GM12873 (cell line): ENCODE measurements at regions not wholly inside any gene's neighbourhood (a gene's known extent, or its start where the extent isn't known, plus 50 kb on each side); places are given as distances from the start of the nearest gene placed in this dataset.

Source experiments
- TF ChIP-seq, protein P1 (sequence below): IDR thresholded peaks from 2 replicates; pipeline ENCODE4 v1.5.1; 2012; ENCODE audit warnings: low read depth, mild to moderate bottlenecking, moderate library complexity, low read length, control low read depth; ENCODE audit not compliant: insufficient read depth; ENCODE audit errors: missing control alignments

DNA sequence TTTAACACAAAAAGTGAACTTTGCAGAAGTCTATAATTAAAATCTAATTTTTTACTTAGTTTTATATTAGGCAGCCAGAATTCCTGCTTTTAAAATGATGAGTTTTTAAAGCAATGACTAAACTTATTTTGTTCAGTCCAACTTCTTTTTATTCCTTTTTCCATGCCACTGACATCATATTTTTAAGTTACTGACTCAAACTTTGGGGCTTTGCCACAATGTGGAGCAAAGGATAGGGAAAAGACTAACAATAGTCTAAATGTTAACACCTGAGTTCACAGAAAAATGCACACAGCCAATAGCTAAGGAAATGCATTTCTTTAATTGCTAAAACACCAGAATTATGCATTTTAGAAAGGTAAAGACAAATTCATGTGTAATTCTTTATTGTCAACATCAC, 647.6 kb upstream of the DPPA4 start:
- TF ChIP-seq, protein P1, sequence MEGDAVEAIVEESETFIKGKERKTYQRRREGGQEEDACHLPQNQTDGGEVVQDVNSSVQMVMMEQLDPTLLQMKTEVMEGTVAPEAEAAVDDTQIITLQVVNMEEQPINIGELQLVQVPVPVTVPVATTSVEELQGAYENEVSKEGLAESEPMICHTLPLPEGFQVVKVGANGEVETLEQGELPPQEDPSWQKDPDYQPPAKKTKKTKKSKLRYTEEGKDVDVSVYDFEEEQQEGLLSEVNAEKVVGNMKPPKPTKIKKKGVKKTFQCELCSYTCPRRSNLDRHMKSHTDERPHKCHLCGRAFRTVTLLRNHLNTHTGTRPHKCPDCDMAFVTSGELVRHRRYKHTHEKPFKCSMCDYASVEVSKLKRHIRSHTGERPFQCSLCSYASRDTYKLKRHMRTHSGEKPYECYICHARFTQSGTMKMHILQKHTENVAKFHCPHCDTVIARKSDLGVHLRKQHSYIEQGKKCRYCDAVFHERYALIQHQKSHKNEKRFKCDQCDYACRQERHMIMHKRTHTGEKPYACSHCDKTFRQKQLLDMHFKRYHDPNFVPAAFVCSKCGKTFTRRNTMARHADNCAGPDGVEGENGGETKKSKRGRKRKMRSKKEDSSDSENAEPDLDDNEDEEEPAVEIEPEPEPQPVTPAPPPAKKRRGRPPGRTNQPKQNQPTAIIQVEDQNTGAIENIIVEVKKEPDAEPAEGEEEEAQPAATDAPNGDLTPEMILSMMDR: no peak

- TF ChIP-seq, protein P1: no peak
Observed at GRCh38 chr3:109985943-109986555, 648.7 kb upstream of the DPPA4 start.

DNA sequence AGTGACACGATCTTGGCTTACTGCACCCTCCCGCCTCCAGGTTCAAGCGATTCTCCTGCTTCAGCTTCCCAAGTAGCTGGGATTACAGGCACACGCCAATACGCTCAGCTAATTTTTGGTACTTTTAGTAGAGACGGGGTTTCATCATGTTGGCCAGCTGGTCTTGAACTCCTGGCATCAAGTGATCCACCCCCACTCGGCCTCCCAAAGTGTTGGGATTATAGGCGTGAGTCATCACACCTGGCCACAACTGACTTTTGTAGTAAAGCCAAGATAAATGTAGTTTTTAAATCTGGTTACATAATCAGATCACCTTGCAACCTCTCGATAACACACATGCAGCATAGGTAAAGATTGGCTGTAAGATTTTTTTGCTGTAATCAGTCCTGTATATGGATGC, 657.5 kb upstream of the DPPA4 start:
- TF ChIP-seq, protein P1: no peak

DNA sequence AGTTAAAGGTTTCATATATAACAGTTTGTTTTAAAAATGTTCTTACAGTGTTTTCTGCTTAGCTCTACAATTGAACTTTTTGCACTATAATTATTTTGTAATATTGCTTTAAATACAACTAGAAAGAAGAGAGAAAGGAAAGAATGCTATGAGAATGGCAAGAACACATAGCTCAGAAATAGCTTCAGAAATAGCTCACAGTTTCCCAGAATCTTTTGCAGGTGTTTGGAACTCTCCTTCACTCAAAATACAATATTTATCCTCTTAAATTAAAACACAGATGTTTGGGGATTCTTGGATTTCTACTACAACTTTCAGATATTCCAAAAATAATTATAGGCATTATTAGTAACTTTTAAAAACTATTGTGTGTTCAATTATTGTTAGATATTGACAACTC, 658.0 kb upstream of the DPPA4 start:
- TF ChIP-seq, protein P1: no peak

DNA sequence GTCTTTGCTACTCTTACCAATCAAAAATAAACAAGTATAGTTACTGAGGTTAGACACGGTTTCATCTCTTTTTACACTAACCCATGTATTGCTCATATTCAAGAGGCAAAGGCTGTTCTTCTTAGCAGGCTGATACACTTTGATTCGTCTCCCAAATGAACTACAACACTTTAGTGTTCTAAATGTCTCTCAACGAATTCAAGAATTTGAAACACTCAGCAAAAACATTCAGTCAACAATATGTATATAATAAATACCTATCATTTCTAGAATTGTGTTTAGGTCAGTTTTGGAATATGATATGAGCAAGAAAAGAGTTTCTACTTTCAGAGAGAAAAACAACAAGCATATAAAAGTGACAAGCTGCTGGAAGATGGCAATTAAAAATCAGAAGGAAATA, 669.6 kb upstream of the DPPA4 start:
- TF ChIP-seq, protein P1: no peak

DNA sequence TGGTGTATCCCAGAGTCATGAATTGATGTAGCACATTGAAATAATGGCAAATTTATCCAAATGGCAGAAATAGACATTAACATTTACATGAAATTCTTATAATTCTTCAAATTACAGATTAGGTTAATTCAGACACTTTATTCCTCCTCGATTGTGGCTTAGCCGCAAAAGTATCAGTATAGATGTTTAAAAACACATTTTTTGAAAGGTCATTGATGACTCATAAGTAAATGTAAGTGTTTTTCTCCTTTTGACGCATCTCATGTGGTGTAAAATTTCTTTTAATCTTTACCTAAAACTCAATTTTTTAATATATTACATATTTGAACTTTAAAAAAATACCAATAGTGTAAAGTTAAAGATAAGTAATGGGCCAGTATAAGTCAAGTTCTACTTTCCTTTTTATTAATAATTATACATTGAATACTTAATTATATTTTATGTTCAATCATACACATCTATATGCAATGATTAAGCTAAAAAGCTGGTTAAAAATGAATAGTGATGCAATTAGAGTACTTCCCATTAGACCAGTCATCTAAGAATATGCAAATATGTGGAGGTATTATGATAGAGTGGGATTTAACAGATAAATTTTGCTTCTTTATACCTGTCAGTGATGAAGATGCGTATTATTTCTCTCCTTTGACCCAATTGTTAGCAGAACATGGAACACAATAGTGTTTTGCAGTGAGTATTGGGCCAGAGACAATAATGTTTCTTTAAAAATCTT, 678.1 kb upstream of the DPPA4 start:
- TF ChIP-seq, protein P1: no peak

DNA sequence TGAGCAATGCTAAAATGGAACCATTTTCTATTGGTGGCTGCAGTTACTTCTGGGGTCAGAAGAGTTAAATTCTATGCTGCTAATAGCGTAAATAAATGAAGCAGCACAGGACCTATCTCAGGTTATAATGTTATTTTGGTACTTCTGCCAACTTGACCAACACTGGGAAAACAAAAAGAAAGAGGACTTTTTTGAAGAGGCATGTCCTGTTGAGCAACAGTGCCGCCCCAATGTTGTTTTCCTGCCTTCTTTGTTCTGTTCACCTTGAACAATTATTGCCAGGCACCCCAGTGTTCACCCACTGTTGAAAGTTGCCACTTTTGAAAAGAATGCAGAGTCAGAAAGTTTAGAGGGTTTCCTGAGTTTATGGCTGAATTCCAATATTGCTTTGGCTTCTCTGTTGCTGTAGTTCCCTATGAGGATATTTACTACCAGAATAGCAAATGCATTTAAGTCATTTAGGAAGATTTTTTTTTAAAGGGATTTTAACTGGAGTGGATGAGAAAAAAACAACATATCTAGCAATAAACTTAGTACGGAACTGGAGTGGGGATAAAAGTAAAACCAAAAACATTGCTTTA, 679.0 kb upstream of the DPPA4 start:
- TF ChIP-seq, protein P1: no peak
